H9 (cell line): ENCODE measurements at regions not wholly inside any gene's neighbourhood (a gene's known extent, or its start where the extent isn't known, plus 50 kb on each side); places are given as distances from the start of the nearest gene placed in this dataset.
"Not testable (repeated sequence)": the region's sequence is repeated elsewhere in the genome, so short reads cannot be mapped to it uniquely, and the experiment has no call there.

Experiments
- DNase-seq: peaks from one replicate; pipeline ENCODE4 v3.0.0-alpha.2; 2017
- H2AFZ ChIP-seq: one replicate; pipeline ENCODE4 v1.6.1; 2013; ENCODE audit warnings: mild to moderate bottlenecking, low read length, control low read depth, moderate library complexity
- H2AK5ac ChIP-seq: 2 replicates; pipeline ENCODE4 v1.6.1; 2013; ENCODE audit warnings: low read length, control low read depth, mixed read lengths; ENCODE audit not compliant: insufficient read length
- H2BK120ac ChIP-seq: one replicate; pipeline ENCODE4 v1.6.1; 2013; ENCODE audit warnings: low read depth, mild to moderate bottlenecking, low read length, control low read depth, inconsistent platforms; ENCODE audit not compliant: poor library complexity, severe bottlenecking
- H2BK12ac ChIP-seq: 2 replicates; pipeline ENCODE4 v1.6.1; 2013; ENCODE audit warnings: low read length, control low read depth, mixed read lengths, low read depth; ENCODE audit not compliant: insufficient read length
- H2BK15ac ChIP-seq: 2 replicates; pipeline ENCODE4 v1.6.1; 2013; ENCODE audit warnings: low read depth, low read length, control low read depth
- H2BK20ac ChIP-seq: one replicate; pipeline ENCODE4 v1.6.1; 2013; ENCODE audit warnings: low read depth, mild to moderate bottlenecking, low read length, control low read depth, inconsistent platforms; ENCODE audit not compliant: poor library complexity, severe bottlenecking
- H2BK5ac ChIP-seq: 2 replicates; pipeline ENCODE4 v1.6.1; 2013; ENCODE audit warnings: low read length, control low read depth, mixed read lengths; ENCODE audit not compliant: insufficient read length
- H3K14ac ChIP-seq: 2 replicates; pipeline ENCODE4 v1.6.1; 2013; ENCODE audit warnings: low read length, control low read depth; ENCODE audit not compliant: insufficient read depth
- H3K18ac ChIP-seq: 2 replicates; pipeline ENCODE4 v1.6.1; 2013; ENCODE audit warnings: low read depth, mild to moderate bottlenecking, mixed read lengths, low read length, control low read depth; ENCODE audit not compliant: insufficient read length
- H3K23ac ChIP-seq: 2 replicates; pipeline ENCODE4 v1.6.1; 2013; ENCODE audit warnings: low read length, control low read depth, mixed read lengths, low read depth; ENCODE audit not compliant: insufficient read length
- H3K23me2 ChIP-seq: 2 replicates; pipeline ENCODE4 v1.6.1; 2013; ENCODE audit warnings: low read depth, mild to moderate bottlenecking, mixed read lengths, low read length, control low read depth; ENCODE audit not compliant: insufficient read length, poor library complexity, severe bottlenecking
- H3K27ac ChIP-seq: 2 replicates; pipeline ENCODE4 v1.5.1; 2013; ENCODE audit warnings: low read length, control low read depth, mixed read lengths, low read depth; ENCODE audit not compliant: insufficient read length
- H3K27me3 ChIP-seq: 2 replicates; pipeline ENCODE4 v1.6.1; 2013; ENCODE audit warnings: low read length, control low read depth, inconsistent platforms; ENCODE audit not compliant: insufficient read depth
- H3K4ac ChIP-seq: 2 replicates; pipeline ENCODE4 v1.6.1; 2013; ENCODE audit warnings: low read depth, mild to moderate bottlenecking, control low read depth, inconsistent platforms, low read length, moderate library complexity
- H3K4me1 ChIP-seq: 2 replicates; pipeline ENCODE4 v1.6.1; 2013; ENCODE audit warnings: low read length, control low read depth, inconsistent platforms; ENCODE audit not compliant: insufficient read depth
- H3K4me2 ChIP-seq: 2 replicates; pipeline ENCODE4 v1.6.1; 2013; ENCODE audit warnings: low read length, control low read depth, mixed read lengths; ENCODE audit not compliant: insufficient read length, insufficient read depth
- H3K56ac ChIP-seq: 2 replicates; pipeline ENCODE4 v1.6.1; 2013; ENCODE audit warnings: low read depth, mild to moderate bottlenecking, mixed read lengths, low read length, control low read depth; ENCODE audit not compliant: insufficient read length
- H3K79me1 ChIP-seq: 2 replicates; pipeline ENCODE4 v1.6.1; 2013; ENCODE audit warnings: low read depth, mild to moderate bottlenecking, moderate library complexity, low read length, control low read depth, inconsistent platforms; ENCODE audit not compliant: insufficient read depth, poor library complexity, severe bottlenecking
- H3K79me2 ChIP-seq: 2 replicates; pipeline ENCODE4 v1.6.1; 2013; ENCODE audit warnings: low read length, control low read depth, inconsistent platforms; ENCODE audit not compliant: insufficient read depth
- H3K9ac ChIP-seq: 2 replicates; pipeline ENCODE4 v1.6.1; 2013; ENCODE audit warnings: low read length, control low read depth, mixed read lengths; ENCODE audit not compliant: insufficient read length; ENCODE audit errors: extremely low read depth
- H3K9me3 ChIP-seq: one replicate; pipeline ENCODE4 v1.6.1; 2013; ENCODE audit warnings: low read depth, low read length, inconsistent platforms; ENCODE audit not compliant: control insufficient read depth
- H3T11ph ChIP-seq: one replicate; pipeline ENCODE4 v1.6.1; 2013; ENCODE audit warnings: mild to moderate bottlenecking, low read length, control low read depth, inconsistent platforms
- H4K20me1 ChIP-seq: one replicate; pipeline ENCODE4 v1.6.1; 2013; ENCODE audit not compliant: control insufficient read depth, insufficient read length, insufficient read depth
- H4K5ac ChIP-seq: 2 replicates; pipeline ENCODE4 v1.6.1; 2013; ENCODE audit warnings: low read depth, mild to moderate bottlenecking, mixed read lengths, low read length, control low read depth; ENCODE audit not compliant: insufficient read length
- H4K8ac ChIP-seq: replicated peaks from 2 replicates; pipeline ENCODE4 v1.6.1; 2013; ENCODE audit warnings: low read length, control low read depth, mixed read lengths, low read depth; ENCODE audit not compliant: insufficient read length
- H4K91ac ChIP-seq: 2 replicates; pipeline ENCODE4 v1.6.1; 2013; ENCODE audit warnings: low read depth, mild to moderate bottlenecking, moderate library complexity, mixed read lengths, low read length, control low read depth; ENCODE audit not compliant: insufficient read length
- H3K27ac Mint-ChIP-seq, 3 experiments: 2 replicates in 2 of 3; 3 replicates in 1 of 3; pipeline ENCODE4 v1.8.0; 2020 to 2021; ENCODE audit warnings: mixed read lengths in 3 of 3, mild to moderate bottlenecking in 1 of 3, moderate library complexity in 1 of 3
- H3K27me3 Mint-ChIP-seq: 2 replicates; pipeline ENCODE4 v1.8.0; 2021; ENCODE audit warnings: low read depth, mild to moderate bottlenecking, moderate library complexity, mixed read lengths
- H3K36me3 Mint-ChIP-seq, 3 experiments: 2 replicates in 2 of 3; 3 replicates in 1 of 3; pipeline ENCODE4 v1.8.0; 2020 to 2021; ENCODE audit warnings: low read depth in 3 of 3, mixed read lengths in 3 of 3; ENCODE audit not compliant: insufficient read depth in 1 of 3
- H3K4me1 Mint-ChIP-seq, 2 experiments: 2 replicates each; pipeline ENCODE4 v1.8.0; 2020; ENCODE audit warnings: mixed read lengths in 2 of 2
- H3K4me3 Mint-ChIP-seq, 2 experiments: 2 replicates in 1 of 2; 3 replicates in 1 of 2; pipeline ENCODE4 v1.8.0; 2020 to 2021; ENCODE audit warnings: mild to moderate bottlenecking in 2 of 2, mixed read lengths in 2 of 2, moderate library complexity in 1 of 2
- H3K9me3 Mint-ChIP-seq, 2 experiments: 2 replicates in 1 of 2; 3 replicates in 1 of 2; pipeline ENCODE4 v1.8.0; 2020; ENCODE audit warnings: mild to moderate bottlenecking in 2 of 2, mixed read lengths in 2 of 2, moderate library complexity in 1 of 2
- WGBS: extraction: QIAGEN DNeasy Blood & Tissue Kit; methylation state at CpG from one replicate; pipeline ENCODE4 v1.1.7; 2013; ENCODE audit warnings: missing lambda C conversion rate, low lambda C conversion rate, mixed read lengths; ENCODE audit not compliant: insufficient read length; ENCODE audit errors: extremely low coverage; 5-methylcytosine and 5-hydroxymethylcytosine counted together
- TF ChIP-seq, protein P1 (sequence below): fragments of 200-600 bp; sonication (generic); conservative IDR thresholded peaks from 3 replicates; pipeline ENCODE4 v1.8.0; 2021; ENCODE audit warnings: antibody characterized with exemption, mild to moderate bottlenecking

DNA sequence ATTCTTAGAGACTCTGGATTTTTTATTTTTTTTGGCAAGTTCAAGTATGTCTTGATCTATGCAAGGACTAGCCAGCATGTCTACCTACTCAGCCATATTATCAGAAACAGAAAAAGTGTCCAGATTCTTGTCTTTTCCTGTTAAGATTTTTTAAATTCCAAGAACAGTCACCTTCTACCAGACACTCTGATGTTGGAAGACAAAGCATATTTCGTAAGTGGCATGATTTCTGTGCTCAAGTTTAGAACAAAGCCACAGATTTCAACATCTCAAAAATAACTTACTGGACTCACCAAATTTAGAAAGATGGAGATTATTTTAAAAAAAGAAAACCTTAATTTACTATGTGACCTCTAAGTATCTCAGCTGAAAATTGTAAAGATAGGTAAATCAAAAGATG lies 61.9 kb downstream of the GOLGA6L7 start:
- Histone ChIP-seq H2BK5ac (no peak overlapping the region), H2AFZ (no peak overlapping the region), H3K18ac (no peak overlapping the region), H3K9ac (no peak overlapping the region), H3K9me3 (no peaks in the 10 kb centered on the region), H3K4me2 (no peak overlapping the region), H3K14ac (no peak overlapping the region), H3K4me1 (no peaks in the 10 kb centered on the region), H3K27me3 (no peaks in the 10 kb centered on the region), H3K23ac (no peak overlapping the region), H3K56ac (no peak overlapping the region), H3K23me2 (no peaks in the 10 kb centered on the region), H2BK12ac (no peak overlapping the region), H2AK5ac (no peak overlapping the region), H3K27ac (no peak overlapping the region), H4K8ac (no peak overlapping the region), H3T11ph (no peak overlapping the region), H3K4ac (no peak overlapping the region), H3K79me1 (no peaks in the 10 kb centered on the region), H3K79me2 (no peaks in the 10 kb centered on the region), H2BK20ac (no peak overlapping the region), H4K5ac (no peak overlapping the region), H2BK15ac (no peak overlapping the region), H4K91ac (no peak overlapping the region), H2BK120ac (no peak overlapping the region), H4K20me1 (no peaks in the 10 kb centered on the region)
- peaks cover 9 to 11% of the 10 kb centered on the region in 2 experiments for H3K4me1 Mint-ChIP-seq
- H3K27ac Mint-ChIP-seq = no peak overlapping the region
- TF ChIP-seq, protein P1, sequence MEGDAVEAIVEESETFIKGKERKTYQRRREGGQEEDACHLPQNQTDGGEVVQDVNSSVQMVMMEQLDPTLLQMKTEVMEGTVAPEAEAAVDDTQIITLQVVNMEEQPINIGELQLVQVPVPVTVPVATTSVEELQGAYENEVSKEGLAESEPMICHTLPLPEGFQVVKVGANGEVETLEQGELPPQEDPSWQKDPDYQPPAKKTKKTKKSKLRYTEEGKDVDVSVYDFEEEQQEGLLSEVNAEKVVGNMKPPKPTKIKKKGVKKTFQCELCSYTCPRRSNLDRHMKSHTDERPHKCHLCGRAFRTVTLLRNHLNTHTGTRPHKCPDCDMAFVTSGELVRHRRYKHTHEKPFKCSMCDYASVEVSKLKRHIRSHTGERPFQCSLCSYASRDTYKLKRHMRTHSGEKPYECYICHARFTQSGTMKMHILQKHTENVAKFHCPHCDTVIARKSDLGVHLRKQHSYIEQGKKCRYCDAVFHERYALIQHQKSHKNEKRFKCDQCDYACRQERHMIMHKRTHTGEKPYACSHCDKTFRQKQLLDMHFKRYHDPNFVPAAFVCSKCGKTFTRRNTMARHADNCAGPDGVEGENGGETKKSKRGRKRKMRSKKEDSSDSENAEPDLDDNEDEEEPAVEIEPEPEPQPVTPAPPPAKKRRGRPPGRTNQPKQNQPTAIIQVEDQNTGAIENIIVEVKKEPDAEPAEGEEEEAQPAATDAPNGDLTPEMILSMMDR = no peak
- H3K36me3 Mint-ChIP-seq = no peaks in the 10 kb centered on the region
- H3K27me3 Mint-ChIP-seq = no peaks in the 10 kb centered on the region; the same call in 1 of the 2 replicates
- no peak for DNase-seq
- H3K4me3 Mint-ChIP-seq = no peak overlapping the region
- WGBS = no CpG with 5 or more reads among the region's 1 CpG
- no peaks in the 10 kb centered on the region for H3K9me3 Mint-ChIP-seq

DNA sequence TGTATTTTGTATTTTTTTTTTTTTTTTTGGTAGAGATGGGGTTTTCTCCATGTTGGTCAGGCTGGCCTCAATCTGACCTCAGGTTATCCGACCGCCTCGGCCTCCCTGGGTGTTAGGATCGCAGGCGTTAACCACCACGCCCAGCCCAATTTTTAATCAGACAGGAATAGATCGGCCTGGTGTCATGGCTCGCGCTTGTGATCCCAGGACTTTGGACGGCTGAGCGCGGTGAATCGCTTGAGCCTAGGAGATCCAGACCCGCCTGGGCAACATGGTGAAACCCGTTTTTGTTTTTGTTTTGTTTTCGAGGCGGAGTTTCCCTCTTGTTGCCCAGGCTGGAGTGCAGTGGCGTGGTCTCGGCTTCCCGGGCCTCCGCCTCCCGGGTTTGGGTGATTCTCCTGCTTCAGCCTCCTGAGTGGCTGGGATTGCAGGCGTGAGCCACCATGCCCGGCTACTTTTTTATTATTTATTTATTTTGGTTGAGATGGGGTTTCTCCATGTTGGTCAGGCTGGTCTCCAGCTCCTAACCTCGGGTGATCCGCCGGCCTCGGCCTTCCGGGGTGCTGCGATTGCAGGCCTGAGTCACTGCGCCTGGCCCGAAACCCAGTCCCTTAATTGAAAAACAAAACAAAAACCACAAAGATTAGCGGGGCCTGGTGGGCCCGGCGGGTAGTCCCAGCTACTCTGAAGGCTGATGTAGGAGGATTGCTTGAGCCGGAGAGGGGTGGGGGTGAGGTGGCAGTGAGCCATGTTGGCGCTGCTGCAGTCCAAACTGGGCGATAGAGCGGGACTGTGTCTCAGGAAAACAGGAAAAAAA lies 63.9 kb downstream of the GOLGA6L7 start:
- H3K23ac ChIP-seq, H2BK12ac ChIP-seq, H4K20me1 ChIP-seq, H3K4me2 ChIP-seq, H3K9ac ChIP-seq, H2BK15ac ChIP-seq, H4K91ac ChIP-seq, H3K27ac ChIP-seq, H3K27me3 Mint-ChIP-seq, H3K79me2 ChIP-seq, H2AFZ ChIP-seq, H3K9me3 ChIP-seq, DNase-seq, H3K23me2 ChIP-seq, H3K79me1 ChIP-seq, H3K36me3 Mint-ChIP-seq, H2AK5ac ChIP-seq, H3K4ac ChIP-seq, H3K4me1 Mint-ChIP-seq, H3K9me3 Mint-ChIP-seq, H4K8ac ChIP-seq, H3K4me1 ChIP-seq, H3K4me3 Mint-ChIP-seq, H3K27me3 ChIP-seq, H3K56ac ChIP-seq, H3K18ac ChIP-seq, H2BK5ac ChIP-seq, H2BK120ac ChIP-seq, H2BK20ac ChIP-seq, H4K5ac ChIP-seq, H3K14ac ChIP-seq, H3T11ph ChIP-seq: not testable (repeated sequence)
- H3K27ac Mint-ChIP-seq = peak overlapping the region in 1 of 3 experiments; percentile 9; a peak in 3 of 7 replicates
- WGBS = no CpG with 5 or more reads among the region's 39 CpGs
